HepG2 (cell line): ENCODE measurements at regions not wholly inside any gene's neighbourhood (a gene's known extent, or its start where the extent isn't known, plus 50 kb on each side); places are given as distances from the start of the nearest gene placed in this dataset.

Experiments
- AKAP8 ChIP-seq: sonication (generic); formaldehyde crosslinking; IDR thresholded peaks from 2 replicates; pipeline ENCODE4 v1.5.1; 2020; ENCODE audit warnings: mild to moderate bottlenecking, missing genetic modification reagents
- CEBPB ChIP-seq: IDR thresholded peaks from 2 replicates; pipeline ENCODE4 v1.6.1; 2011; ENCODE audit warnings: low read depth, low read length, improper control_type of control experiment, borderline replicate concordance
- HNF4G ChIP-seq, 2 experiments: sonication (generic) in 1 of 2; formaldehyde crosslinking in 1 of 2; IDR thresholded peaks; 2 replicates each; pipeline versions ENCODE4 v1.4.0 to v1.6.1; 2011 to 2020; ENCODE audit warnings: borderline replicate concordance in 2 of 2, low read depth in 2 of 2, mild to moderate bottlenecking in 2 of 2, low read length in 1 of 2, missing genetic modification reagents in 1 of 2, moderate library complexity in 1 of 2
- MBNL3 ChIP-seq: fragments of 250-450 bp; sonication (Bioruptor Pico); conservative IDR thresholded peaks from 2 replicates; pipeline ENCODE4 v1.8.0; 2022; ENCODE audit warnings: mild to moderate bottlenecking, inconsistent platforms
- ZFX ChIP-seq: sonication (generic); formaldehyde crosslinking; IDR thresholded peaks from 2 replicates; pipeline ENCODE4 v1.4.0; 2020; ENCODE audit warnings: mild to moderate bottlenecking, low read depth, missing genetic modification reagents, moderate library complexity
- ZNF256 ChIP-seq: sonication (generic); formaldehyde crosslinking; conservative IDR thresholded peaks from 2 replicates; pipeline ENCODE4 v1.4.0; 2020; ENCODE audit warnings: missing genetic modification reagents
- ZNF878 ChIP-seq: sonication (generic); formaldehyde crosslinking; IDR thresholded peaks from 2 replicates; pipeline ENCODE4 v1.8.1; 2023; ENCODE audit warnings: mild to moderate bottlenecking, missing genetic modification reagents, moderate library complexity
- ZSCAN5A ChIP-seq: sonication (generic); formaldehyde crosslinking; IDR thresholded peaks from 2 replicates; pipeline ENCODE4 v1.8.0; 2022; ENCODE audit warnings: mild to moderate bottlenecking, missing genetic modification reagents, borderline replicate concordance
- TF ChIP-seq, protein P1 (sequence below): sonication (generic); formaldehyde crosslinking; IDR thresholded peaks from one replicate; pipeline ENCODE4 v1.5.1; 2020; ENCODE audit warnings: mild to moderate bottlenecking, missing genetic modification reagents; ENCODE audit errors: not compliant biosample characterization
- TF ChIP-seq, protein P2 (sequence below): sonication (generic); formaldehyde crosslinking; IDR thresholded peaks from 2 replicates; pipeline ENCODE4 v1.8.1; 2023; ENCODE audit warnings: mild to moderate bottlenecking, missing genetic modification reagents

DNA sequence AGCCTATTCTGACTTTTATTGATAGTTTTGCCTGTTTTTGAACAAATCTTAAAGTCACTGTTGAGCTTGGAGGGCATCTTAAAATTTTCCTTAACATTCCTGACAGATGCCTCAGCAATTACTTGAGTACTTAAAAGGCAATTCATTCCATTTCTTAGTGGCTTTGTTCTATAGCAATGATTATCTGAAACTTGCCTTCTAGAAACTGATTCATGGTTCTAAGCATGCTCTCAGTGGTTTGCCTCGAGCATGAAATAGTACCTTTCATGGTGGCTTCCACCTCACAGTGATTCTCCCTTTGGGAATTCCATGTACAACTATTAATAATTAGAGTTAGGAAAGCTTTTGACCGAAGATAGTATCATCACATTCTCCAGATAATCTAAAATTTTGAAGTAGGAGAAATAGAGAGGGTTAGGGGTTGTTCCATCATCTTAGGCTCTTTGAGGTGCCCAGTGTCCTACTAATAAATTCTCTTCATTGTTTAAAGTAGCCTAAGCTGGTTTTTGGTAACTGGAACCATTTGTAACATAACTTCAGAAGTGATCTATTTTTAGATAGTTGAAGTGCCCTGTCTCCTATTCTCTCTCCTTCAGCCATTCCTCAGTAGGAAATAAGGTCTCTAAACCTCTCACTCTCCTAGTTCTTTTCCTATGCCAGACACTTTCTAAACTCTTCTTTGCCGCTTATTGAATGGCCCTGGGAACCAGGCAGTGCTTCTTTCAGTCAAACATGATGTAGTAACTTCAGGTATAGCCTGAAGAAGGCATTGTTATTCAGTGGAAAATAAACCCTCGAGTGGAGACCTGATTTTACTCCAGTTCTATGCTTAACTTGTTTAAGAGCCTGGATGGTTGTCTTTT, 156.1 kb downstream of the HAUS1 start (continued):
- TF ChIP-seq, protein P1, sequence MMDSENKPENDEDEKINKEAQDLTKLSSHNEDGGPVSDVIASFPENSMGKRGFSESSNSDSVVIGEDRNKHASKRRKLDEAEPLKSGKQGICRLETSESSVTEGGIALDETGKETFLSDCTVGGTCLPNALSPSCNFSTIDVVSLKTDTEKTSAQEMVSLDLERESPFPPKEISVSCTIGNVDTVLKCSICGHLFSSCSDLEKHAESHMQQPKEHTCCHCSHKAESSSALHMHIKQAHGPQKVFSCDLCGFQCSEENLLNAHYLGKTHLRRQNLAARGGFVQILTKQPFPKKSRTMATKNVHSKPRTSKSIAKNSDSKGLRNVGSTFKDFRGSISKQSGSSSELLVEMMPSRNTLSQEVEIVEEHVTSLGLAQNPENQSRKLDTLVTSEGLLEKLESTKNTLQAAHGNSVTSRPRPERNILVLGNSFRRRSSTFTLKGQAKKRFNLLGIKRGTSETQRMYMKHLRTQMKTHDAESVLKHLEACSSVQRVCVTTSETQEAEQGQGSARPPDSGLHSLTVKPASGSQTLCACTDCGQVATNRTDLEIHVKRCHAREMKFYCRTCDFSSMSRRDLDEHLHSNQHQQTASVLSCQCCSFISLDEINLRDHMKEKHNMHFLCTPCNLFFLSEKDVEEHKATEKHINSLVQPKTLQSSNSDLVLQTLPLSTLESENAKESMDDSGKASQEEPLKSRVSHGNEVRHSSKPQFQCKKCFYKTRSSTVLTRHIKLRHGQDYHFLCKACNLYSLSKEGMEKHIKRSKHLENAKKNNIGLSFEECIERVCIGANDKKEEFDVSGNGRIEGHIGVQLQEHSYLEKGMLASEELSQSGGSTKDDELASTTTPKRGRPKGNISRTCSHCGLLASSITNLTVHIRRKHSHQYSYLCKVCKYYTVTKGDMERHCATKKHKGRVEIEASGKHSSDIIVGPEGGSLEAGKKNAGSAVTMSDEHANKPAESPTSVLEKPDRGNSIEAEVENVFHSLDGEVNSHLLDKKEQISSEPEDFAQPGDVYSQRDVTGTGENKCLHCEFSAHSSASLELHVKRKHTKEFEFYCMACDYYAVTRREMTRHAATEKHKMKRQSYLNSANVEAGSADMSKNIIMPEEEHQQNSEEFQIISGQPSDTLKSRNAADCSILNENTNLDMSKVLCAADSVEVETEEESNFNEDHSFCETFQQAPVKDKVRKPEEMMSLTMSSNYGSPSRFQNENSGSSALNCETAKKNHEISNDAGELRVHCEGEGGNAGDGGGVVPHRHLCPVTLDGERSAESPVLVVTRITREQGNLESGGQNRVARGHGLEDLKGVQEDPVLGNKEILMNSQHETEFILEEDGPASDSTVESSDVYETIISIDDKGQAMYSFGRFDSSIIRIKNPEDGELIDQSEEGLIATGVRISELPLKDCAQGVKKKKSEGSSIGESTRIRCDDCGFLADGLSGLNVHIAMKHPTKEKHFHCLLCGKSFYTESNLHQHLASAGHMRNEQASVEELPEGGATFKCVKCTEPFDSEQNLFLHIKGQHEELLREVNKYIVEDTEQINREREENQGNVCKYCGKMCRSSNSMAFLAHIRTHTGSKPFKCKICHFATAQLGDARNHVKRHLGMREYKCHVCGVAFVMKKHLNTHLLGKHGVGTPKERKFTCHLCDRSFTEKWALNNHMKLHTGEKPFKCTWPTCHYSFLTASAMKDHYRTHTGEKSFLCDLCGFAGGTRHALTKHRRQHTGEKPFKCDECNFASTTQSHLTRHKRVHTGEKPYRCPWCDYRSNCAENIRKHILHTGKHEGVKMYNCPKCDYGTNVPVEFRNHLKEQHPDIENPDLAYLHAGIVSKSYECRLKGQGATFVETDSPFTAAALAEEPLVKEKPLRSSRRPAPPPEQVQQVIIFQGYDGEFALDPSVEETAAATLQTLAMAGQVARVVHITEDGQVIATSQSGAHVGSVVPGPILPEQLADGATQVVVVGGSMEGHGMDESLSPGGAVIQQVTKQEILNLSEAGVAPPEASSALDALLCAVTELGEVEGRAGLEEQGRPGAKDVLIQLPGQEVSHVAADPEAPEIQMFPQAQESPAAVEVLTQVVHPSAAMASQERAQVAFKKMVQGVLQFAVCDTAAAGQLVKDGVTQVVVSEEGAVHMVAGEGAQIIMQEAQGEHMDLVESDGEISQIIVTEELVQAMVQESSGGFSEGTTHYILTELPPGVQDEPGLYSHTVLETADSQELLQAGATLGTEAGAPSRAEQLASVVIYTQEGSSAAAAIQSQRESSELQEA (CRISPR knock-in tag), result no peak
- TF ChIP-seq HNF4G (IDR thresholded peaks at IDR 0.05; ENCODE audit: borderline replicate concordance, low read depth, low read length), result no peak
- TF ChIP-seq HNF4G (CRISPR knock-in tag; IDR thresholded peaks at IDR 0.05; ENCODE audit: borderline replicate concordance, low read depth), result no peak
- TF ChIP-seq ZSCAN5A, result no peak
- no peak for TF ChIP-seq ZNF878
- no peak for TF ChIP-seq ZFX (CRISPR knock-in tag)
- TF ChIP-seq CEBPB, result no peak
- no peak for TF ChIP-seq AKAP8 (CRISPR knock-in tag)
- TF ChIP-seq MBNL3 (CRISPR knock-in tag), result no peak
- TF ChIP-seq ZNF256 (CRISPR knock-in tag), result no peak
- TF ChIP-seq, protein P2, sequence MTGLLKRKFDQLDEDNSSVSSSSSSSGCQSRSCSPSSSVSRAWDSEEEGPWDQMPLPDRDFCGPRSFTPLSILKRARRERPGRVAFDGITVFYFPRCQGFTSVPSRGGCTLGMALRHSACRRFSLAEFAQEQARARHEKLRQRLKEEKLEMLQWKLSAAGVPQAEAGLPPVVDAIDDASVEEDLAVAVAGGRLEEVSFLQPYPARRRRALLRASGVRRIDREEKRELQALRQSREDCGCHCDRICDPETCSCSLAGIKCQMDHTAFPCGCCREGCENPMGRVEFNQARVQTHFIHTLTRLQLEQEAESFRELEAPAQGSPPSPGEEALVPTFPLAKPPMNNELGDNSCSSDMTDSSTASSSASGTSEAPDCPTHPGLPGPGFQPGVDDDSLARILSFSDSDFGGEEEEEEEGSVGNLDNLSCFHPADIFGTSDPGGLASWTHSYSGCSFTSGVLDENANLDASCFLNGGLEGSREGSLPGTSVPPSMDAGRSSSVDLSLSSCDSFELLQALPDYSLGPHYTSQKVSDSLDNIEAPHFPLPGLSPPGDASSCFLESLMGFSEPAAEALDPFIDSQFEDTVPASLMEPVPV (CRISPR knock-in tag), result no peak
